ENCODE measurements at regions not wholly inside any gene's neighbourhood (a gene's known extent, or its start where the extent isn't known, plus 50 kb on each side); places are given as distances from the start of the nearest gene placed in this dataset.

DNA sequence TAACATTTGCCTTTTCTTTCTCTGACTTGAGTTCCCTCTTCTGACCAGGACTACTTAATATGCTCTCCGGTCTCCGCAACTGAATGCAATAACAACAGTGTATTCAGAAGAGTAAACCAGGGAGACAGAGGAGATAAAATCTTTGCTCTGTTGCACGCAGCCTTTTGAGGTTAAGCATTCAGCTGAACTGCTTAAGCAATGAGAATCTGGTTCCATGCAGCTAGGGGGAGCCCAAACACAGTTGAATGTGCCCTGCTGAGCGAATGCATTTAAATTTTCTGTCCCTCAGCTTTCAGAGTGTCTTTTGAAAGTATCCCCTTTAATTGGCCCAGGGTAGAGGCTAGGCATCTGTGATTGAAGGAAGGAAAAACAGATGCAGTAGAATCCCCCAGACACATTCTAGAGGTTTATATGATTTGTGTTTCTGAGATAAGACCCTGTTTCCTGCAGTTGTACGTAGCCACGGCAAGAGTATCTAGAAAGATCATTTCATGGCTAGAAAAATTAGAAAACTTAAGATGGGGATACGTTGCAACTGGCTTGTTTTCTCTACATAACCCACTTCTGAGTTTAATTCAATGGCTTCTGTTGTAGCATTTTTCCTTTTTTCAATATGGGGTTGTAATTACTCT lies 309.6 kb downstream of the TUSC7 start:
- no peak for TF ChIP-seq FOXP2 (optimal IDR thresholded peaks at IDR 0.05; ENCODE audit: borderline replicate concordance, extremely low read depth, extremely low read length, insufficient read depth)
- no peak for TF ChIP-seq POLR2AphosphoS5 (IDR thresholded peaks at IDR 0.05; ENCODE audit: low read depth, low read length)
- TF ChIP-seq SIN3A (IDR thresholded peaks at IDR 0.05; ENCODE audit: borderline replicate concordance, insufficient read depth, low read length), result no peak
- TF ChIP-seq, protein P1, sequence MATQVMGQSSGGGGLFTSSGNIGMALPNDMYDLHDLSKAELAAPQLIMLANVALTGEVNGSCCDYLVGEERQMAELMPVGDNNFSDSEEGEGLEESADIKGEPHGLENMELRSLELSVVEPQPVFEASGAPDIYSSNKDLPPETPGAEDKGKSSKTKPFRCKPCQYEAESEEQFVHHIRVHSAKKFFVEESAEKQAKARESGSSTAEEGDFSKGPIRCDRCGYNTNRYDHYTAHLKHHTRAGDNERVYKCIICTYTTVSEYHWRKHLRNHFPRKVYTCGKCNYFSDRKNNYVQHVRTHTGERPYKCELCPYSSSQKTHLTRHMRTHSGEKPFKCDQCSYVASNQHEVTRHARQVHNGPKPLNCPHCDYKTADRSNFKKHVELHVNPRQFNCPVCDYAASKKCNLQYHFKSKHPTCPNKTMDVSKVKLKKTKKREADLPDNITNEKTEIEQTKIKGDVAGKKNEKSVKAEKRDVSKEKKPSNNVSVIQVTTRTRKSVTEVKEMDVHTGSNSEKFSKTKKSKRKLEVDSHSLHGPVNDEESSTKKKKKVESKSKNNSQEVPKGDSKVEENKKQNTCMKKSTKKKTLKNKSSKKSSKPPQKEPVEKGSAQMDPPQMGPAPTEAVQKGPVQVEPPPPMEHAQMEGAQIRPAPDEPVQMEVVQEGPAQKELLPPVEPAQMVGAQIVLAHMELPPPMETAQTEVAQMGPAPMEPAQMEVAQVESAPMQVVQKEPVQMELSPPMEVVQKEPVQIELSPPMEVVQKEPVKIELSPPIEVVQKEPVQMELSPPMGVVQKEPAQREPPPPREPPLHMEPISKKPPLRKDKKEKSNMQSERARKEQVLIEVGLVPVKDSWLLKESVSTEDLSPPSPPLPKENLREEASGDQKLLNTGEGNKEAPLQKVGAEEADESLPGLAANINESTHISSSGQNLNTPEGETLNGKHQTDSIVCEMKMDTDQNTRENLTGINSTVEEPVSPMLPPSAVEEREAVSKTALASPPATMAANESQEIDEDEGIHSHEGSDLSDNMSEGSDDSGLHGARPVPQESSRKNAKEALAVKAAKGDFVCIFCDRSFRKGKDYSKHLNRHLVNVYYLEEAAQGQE (IDR thresholded peaks at IDR 0.05; ENCODE audit: insufficient read depth in 1 of 2, low read depth in 2 of 2, low read length in 2 of 2), result no peak
- TF ChIP-seq TAF1 (IDR thresholded peaks at IDR 0.05; ENCODE audit: borderline replicate concordance, insufficient read depth, low read length), result no peak

DNA sequence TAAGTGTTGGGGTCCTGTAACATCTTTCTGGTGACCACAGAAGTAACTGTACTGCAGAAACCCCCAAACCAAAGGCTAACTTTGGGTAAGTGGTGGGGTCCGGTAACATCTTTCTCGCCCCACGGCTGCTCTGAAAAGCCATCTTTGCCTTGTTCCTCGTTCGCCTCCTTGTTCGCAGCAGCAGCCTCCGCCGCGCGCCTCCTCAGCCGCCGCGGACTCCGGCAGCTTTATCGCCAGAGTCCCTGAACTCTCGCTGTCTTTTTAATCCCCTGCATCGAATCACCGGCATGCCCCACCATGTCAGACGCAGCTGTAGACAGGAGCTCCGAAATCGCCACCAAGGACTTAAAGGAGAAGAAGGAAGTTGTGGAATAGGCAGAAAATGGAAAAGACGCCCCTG lies 316.8 kb downstream of the TUSC7 start:
- no peak for TF ChIP-seq POLR2AphosphoS5 (IDR thresholded peaks at IDR 0.05; ENCODE audit: low read depth, low read length)
- TF ChIP-seq TAF1 (IDR thresholded peaks at IDR 0.05; ENCODE audit: borderline replicate concordance, insufficient read depth, low read length), result no peak
- TF ChIP-seq, protein P1 (IDR thresholded peaks at IDR 0.05; ENCODE audit: insufficient read depth in 1 of 2, low read depth in 2 of 2, low read length in 2 of 2), result no peak
- TF ChIP-seq SIN3A (IDR thresholded peaks at IDR 0.05; ENCODE audit: borderline replicate concordance, insufficient read depth, low read length), result no peak
- no peak for TF ChIP-seq FOXP2 (optimal IDR thresholded peaks at IDR 0.05; ENCODE audit: borderline replicate concordance, extremely low read depth, extremely low read length, insufficient read depth)

DNA sequence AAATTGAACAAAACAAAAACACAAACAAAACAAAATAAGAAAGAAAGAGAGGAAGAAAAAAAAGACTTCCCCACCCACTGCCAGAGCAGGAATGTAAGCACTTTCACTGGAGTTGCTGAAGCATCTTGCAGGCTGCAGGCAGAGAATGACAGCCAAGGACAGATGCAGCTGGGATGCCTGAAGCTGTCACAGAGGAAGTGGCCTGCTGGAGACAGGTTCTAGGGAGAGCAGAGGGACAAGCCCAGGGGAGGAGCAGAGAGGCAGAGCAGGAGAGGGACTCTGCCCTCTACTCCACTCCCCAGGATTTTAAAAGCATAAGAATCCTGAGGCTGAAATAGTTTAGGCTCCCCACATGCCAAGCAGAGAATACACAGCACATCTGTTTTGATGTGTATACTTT lies 326.2 kb downstream of the TUSC7 start:
- TF ChIP-seq SIN3A (IDR thresholded peaks at IDR 0.05; ENCODE audit: borderline replicate concordance, insufficient read depth, low read length), result no peak
- no peak for TF ChIP-seq TAF1 (IDR thresholded peaks at IDR 0.05; ENCODE audit: borderline replicate concordance, insufficient read depth, low read length)
- no peak for TF ChIP-seq POLR2AphosphoS5 (IDR thresholded peaks at IDR 0.05; ENCODE audit: low read depth, low read length)
- no peak for TF ChIP-seq FOXP2 (optimal IDR thresholded peaks at IDR 0.05; ENCODE audit: borderline replicate concordance, extremely low read depth, extremely low read length, insufficient read depth)
- TF ChIP-seq, protein P1 (IDR thresholded peaks at IDR 0.05; ENCODE audit: insufficient read depth in 1 of 2, low read depth in 2 of 2, low read length in 2 of 2), result no peak

DNA sequence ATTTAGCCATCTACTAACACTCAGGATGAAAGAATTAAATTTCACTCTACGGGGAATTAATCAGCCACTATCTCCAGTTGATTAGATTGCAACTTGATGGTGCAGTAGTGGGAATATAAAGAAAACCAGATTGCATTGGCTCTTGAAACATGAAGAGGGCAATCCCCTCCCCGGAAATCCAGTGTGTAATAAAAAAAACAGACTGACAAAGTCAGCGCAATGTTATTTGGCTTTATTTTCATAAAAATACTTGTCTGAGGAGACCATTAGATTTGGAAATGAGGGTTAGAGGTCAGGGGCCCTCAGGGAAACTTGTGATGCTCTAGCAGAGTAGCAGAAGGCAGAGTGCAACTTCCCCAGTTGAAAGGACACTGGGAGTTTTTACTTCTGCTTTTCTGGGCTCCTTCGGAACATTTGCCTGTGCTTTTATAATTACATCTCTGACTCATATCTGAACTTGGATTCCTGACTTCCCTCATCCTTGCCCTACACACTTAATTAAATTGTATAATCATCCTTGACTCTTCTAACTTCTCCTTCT lies 326.8 kb downstream of the TUSC7 start:
- no peak for TF ChIP-seq TAF1 (IDR thresholded peaks at IDR 0.05; ENCODE audit: borderline replicate concordance, insufficient read depth, low read length)
- TF ChIP-seq FOXP2 (optimal IDR thresholded peaks at IDR 0.05; ENCODE audit: borderline replicate concordance, extremely low read depth, extremely low read length, insufficient read depth), result no peak
- no peak for TF ChIP-seq SIN3A (IDR thresholded peaks at IDR 0.05; ENCODE audit: borderline replicate concordance, insufficient read depth, low read length)
- TF ChIP-seq, protein P1 (IDR thresholded peaks at IDR 0.05; ENCODE audit: insufficient read depth in 1 of 2, low read depth in 2 of 2, low read length in 2 of 2), result no peak
- no peak for TF ChIP-seq POLR2AphosphoS5 (IDR thresholded peaks at IDR 0.05; ENCODE audit: low read depth, low read length)

Measured in PFSK-1 (cell line).